ENCODE measurements at regions not wholly inside any gene's neighbourhood (a gene's known extent, or its start where the extent isn't known, plus 50 kb on each side); places are given as distances from the start of the nearest gene placed in this dataset.
"Not testable (repeated sequence)": the region's sequence is repeated elsewhere in the genome, so short reads cannot be mapped to it uniquely, and the experiment has no call there.

- DNase-seq, result not testable (repeated sequence)
These were observed 351.5 kb upstream of the NPAP1 start for GRCh38 chr15:24324096-24324495.

GRCh38 chr15:24326513-24326912 is 349.1 kb upstream of the NPAP1 start:
- DNase-seq, result not testable (repeated sequence)

- DNase-seq, result not testable (repeated sequence)
These were observed 343.6 kb upstream of the NPAP1 start for GRCh38 chr15:24331964-24332363.

- DNase-seq, result not testable (repeated sequence)
These were observed 333.7 kb upstream of the NPAP1 start for GRCh38 chr15:24341876-24342275.

GRCh38 chr15:24352777-24353176 is 322.8 kb upstream of the NPAP1 start:
- not testable (repeated sequence) for DNase-seq

GRCh38 chr15:24381103-24381502 is 294.5 kb upstream of the NPAP1 start:
- DNase-seq, result not testable (repeated sequence)

GRCh38 chr15:24385258-24385657 is 290.3 kb upstream of the NPAP1 start:
- not testable (repeated sequence) for DNase-seq

GRCh38 chr15:24394303-24394702 is 281.3 kb upstream of the NPAP1 start:
- no peak for DNase-seq

- not testable (repeated sequence) for DNase-seq
These were observed 262.9 kb upstream of the NPAP1 start for GRCh38 chr15:24412649-24413048.

- DNase-seq, result not testable (repeated sequence)
These were observed 249.1 kb upstream of the NPAP1 start for GRCh38 chr15:24426286-24427054.

GRCh38 chr15:24427055-24427400 is 248.5 kb upstream of the NPAP1 start:
- not testable (repeated sequence) for DNase-seq

- not testable (repeated sequence) for DNase-seq
These were observed 240.3 kb upstream of the NPAP1 start for GRCh38 chr15:24435075-24435820.

- DNase-seq, result not testable (repeated sequence)
These were observed 238.3 kb upstream of the NPAP1 start for GRCh38 chr15:24437270-24437669.

GRCh38 chr15:24437735-24438134 is 237.8 kb upstream of the NPAP1 start:
- not testable (repeated sequence) for DNase-seq

- DNase-seq, result not testable (repeated sequence)
These were observed 198.2 kb upstream of the NPAP1 start for GRCh38 chr15:24477107-24478025.

- DNase-seq, result not testable (repeated sequence)
These were observed 189.5 kb upstream of the NPAP1 start for GRCh38 chr15:24485885-24486567.

GRCh38 chr15:24488164-24488907 is 187.2 kb upstream of the NPAP1 start:
- not testable (repeated sequence) for DNase-seq

- not testable (repeated sequence) for DNase-seq
These were observed 170.4 kb upstream of the NPAP1 start for GRCh38 chr15:24505216-24505615.

GRCh38 chr15:24509714-24510113 is 165.9 kb upstream of the NPAP1 start:
- DNase-seq, result not testable (repeated sequence)

- DNase-seq, result not testable (repeated sequence)
These were observed 164.0 kb upstream of the NPAP1 start for GRCh38 chr15:24511598-24511997.

GRCh38 chr15:24518772-24519171 is 156.8 kb upstream of the NPAP1 start:
- DNase-seq, result not testable (repeated sequence)

GRCh38 chr15:24531235-24531634 is 144.3 kb upstream of the NPAP1 start:
- not testable (repeated sequence) for DNase-seq
